Keratinocyte (primary cell): ENCODE measurements at regions not wholly inside any gene's neighbourhood (a gene's known extent, or its start where the extent isn't known, plus 50 kb on each side); places are given as distances from the start of the nearest gene placed in this dataset.

ENCODE experiments used
- DNase-seq: peaks from one replicate; pipeline ENCODE4 v3.0.0-alpha.2; 2011; ENCODE audit warnings: low read depth, missing footprints, low spot score
- FAIRE-seq: peaks from 2 replicates; lab custom pipeline; 2011; peaks lifted over from hg19 to GRCh38; lab: Jason Lieb, UNC
- H2AFZ ChIP-seq: 2 replicates; pipeline ENCODE4 v1.6.0; 2012; ENCODE audit warnings: low read length, control low read depth, inconsistent platforms; ENCODE audit not compliant: control insufficient read depth
- H3K27ac ChIP-seq: 2 replicates; pipeline ENCODE4 v1.5.1; 2011; ENCODE audit warnings: low read length; ENCODE audit not compliant: control insufficient read depth, insufficient read depth
- H3K27me3 ChIP-seq: 3 replicates; pipeline ENCODE4 v1.6.0; 2011; ENCODE audit warnings: low read length; ENCODE audit not compliant: control insufficient read depth, insufficient read depth; ENCODE audit errors: extremely low read depth
- H3K36me3 ChIP-seq, 2 experiments: 2 replicates in 1 of 2; 3 replicates in 1 of 2; pipeline ENCODE4 v1.5.1; 2011; ENCODE audit warnings: low read length in 2 of 2, mild to moderate bottlenecking in 1 of 2; ENCODE audit not compliant: control insufficient read depth in 2 of 2, insufficient read depth in 2 of 2; ENCODE audit errors: extremely low read depth in 1 of 2
- H3K4me1 ChIP-seq: 3 replicates; pipeline ENCODE4 v1.5.1; 2011; ENCODE audit warnings: low read length; ENCODE audit not compliant: control insufficient read depth, insufficient read depth; ENCODE audit errors: extremely low read depth
- H3K4me2 ChIP-seq: 3 replicates; pipeline ENCODE4 v1.6.0; 2011; ENCODE audit warnings: low read depth, low read length; ENCODE audit not compliant: control insufficient read depth, insufficient read depth; ENCODE audit errors: extremely low read depth
- H3K4me3 ChIP-seq, 3 experiments: fragments of 200-600 bp in 1 of 3; sonication (generic) in 1 of 3; 2 replicates in 2 of 3; 3 replicates in 1 of 3; pipeline ENCODE4 v1.5.1; 2011 to 2016; ENCODE audit warnings: low read length in 3 of 3, mild to moderate bottlenecking in 3 of 3, control low read depth in 2 of 3, inconsistent platforms in 1 of 3, low read depth in 1 of 3, mixed read lengths in 1 of 3, mixed run types in 1 of 3, moderate library complexity in 1 of 3; ENCODE audit not compliant: control insufficient read depth in 2 of 3, insufficient read depth in 2 of 3; ENCODE audit errors: extremely low read depth in 1 of 3
- H3K79me2 ChIP-seq: 2 replicates; pipeline ENCODE4 v1.6.0; 2012; ENCODE audit warnings: low read length; ENCODE audit not compliant: control insufficient read depth, insufficient read depth
- H3K9ac ChIP-seq: 3 replicates; pipeline ENCODE4 v1.6.0; 2011; ENCODE audit warnings: low read length; ENCODE audit not compliant: control insufficient read depth, insufficient read depth; ENCODE audit errors: extremely low read depth
- H3K9me1 ChIP-seq: 3 replicates; pipeline ENCODE4 v1.6.0; 2011; ENCODE audit warnings: low read length; ENCODE audit not compliant: control insufficient read depth, insufficient read depth; ENCODE audit errors: extremely low read depth
- H3K9me3 ChIP-seq: 2 replicates; pipeline ENCODE4 v1.5.1; 2012; ENCODE audit warnings: low read depth, low read length; ENCODE audit not compliant: control insufficient read depth
- H4K20me1 ChIP-seq: 3 replicates; pipeline ENCODE4 v1.6.0; 2011; ENCODE audit warnings: low read length; ENCODE audit not compliant: control insufficient read depth, insufficient read depth; ENCODE audit errors: extremely low read depth
- EZH2 ChIP-seq: IDR thresholded peaks from one replicate; pipeline ENCODE4 v1.6.1; 2012; ENCODE audit warnings: inconsistent platforms, mild to moderate bottlenecking, low read length, moderate library complexity
- dilution Hi-C: fragments of 300-500 bp; cut with MboI; formaldehyde crosslinking; loops from one replicate; pipeline ENCODE4 v1.7.0; 2020; ENCODE audit warnings: low sequenced_read_pairs; ENCODE audit not compliant: extremely low pct_ligation_motif_present
- TF ChIP-seq, protein P1 (sequence below), 3 experiments: IDR thresholded peaks in 1 of 3; conservative IDR thresholded peaks in 1 of 3; optimal IDR thresholded peaks in 1 of 3; 2 replicates in 2 of 3; 3 replicates in 1 of 3; pipeline versions ENCODE3 to v1.5.1; 2011; ENCODE audit warnings: low read length in 3 of 3, mild to moderate bottlenecking in 3 of 3, moderate library complexity in 2 of 3, control low read depth in 1 of 3, inconsistent platforms in 1 of 3; ENCODE audit not compliant: insufficient read depth in 2 of 3; ENCODE audit errors: extremely low read depth in 1 of 3

DNA sequence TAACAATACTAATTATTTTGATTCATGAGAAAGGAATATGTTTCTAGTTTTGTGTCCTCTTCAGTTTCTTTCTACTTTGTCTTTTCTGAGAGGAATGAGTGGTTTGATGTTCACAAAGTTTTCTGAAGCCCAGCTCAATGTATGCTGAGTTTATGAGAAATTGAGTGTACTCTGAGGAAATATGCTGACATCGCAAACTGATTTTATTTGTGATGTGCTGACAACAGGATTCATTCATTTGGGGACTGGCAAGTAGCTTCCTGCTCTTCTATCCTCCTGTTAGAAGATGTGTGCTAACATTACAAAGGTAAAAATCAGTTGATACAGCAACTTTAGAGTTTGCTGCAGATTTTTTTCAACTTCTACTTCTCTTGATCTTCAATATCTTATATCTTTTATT, 403.2 kb upstream of the CDH19 start:
- Histone ChIP-seq H3K27me3 (no peaks in the 10 kb centered on the region), H3K9ac (no peak overlapping the region), H3K9me1 (no peaks in the 10 kb centered on the region), H3K4me2 (no peak overlapping the region), H4K20me1 (no peaks in the 10 kb centered on the region), H2AFZ (no peak overlapping the region), H3K4me3 (no peak overlapping the region), H3K27ac (no peak overlapping the region), H3K4me1 (no peaks in the 10 kb centered on the region), H3K9me3 (no peaks in the 10 kb centered on the region), H3K79me2 (no peaks in the 10 kb centered on the region), H3K36me3 (no peaks in the 10 kb centered on the region)
- FAIRE-seq (no peak), DNase-seq (no peak)
- no peak for TF ChIP-seq EZH2
- TF ChIP-seq, protein P1, sequence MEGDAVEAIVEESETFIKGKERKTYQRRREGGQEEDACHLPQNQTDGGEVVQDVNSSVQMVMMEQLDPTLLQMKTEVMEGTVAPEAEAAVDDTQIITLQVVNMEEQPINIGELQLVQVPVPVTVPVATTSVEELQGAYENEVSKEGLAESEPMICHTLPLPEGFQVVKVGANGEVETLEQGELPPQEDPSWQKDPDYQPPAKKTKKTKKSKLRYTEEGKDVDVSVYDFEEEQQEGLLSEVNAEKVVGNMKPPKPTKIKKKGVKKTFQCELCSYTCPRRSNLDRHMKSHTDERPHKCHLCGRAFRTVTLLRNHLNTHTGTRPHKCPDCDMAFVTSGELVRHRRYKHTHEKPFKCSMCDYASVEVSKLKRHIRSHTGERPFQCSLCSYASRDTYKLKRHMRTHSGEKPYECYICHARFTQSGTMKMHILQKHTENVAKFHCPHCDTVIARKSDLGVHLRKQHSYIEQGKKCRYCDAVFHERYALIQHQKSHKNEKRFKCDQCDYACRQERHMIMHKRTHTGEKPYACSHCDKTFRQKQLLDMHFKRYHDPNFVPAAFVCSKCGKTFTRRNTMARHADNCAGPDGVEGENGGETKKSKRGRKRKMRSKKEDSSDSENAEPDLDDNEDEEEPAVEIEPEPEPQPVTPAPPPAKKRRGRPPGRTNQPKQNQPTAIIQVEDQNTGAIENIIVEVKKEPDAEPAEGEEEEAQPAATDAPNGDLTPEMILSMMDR (optimal IDR thresholded peaks at IDR 0.05 in 1 of 3, IDR thresholded peaks at IDR 0.05 in 1 of 3, conservative IDR thresholded peaks at IDR 0.05 in 1 of 3; ENCODE audit: extremely low read depth in 1 of 3, insufficient read depth in 2 of 3, low read length in 3 of 3): no peak
- dilution Hi-C loops: no loop called here

DNA sequence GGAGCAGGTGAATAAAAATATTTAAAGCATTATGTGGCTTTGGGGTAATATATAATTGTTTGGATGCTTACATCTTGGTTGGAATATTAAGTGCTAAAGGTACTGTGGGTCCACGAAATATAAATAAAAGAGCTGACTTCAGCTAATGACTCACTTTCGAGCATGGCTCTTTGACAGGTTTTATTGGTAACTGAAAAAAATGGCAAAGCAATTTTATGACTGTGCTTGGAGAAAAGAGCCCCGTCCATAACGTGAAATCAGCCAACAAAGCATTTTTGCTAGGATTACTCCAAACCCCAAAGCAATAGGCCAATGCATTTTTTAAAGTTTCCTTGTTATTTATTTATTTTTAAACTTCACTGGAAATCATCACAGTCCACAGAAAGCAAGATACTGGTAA, 397.2 kb upstream of the CDH19 start:
- Histone ChIP-seq H3K9me3 (no peaks in the 10 kb centered on the region), H3K79me2 (no peaks in the 10 kb centered on the region), H3K36me3 (no peaks in the 10 kb centered on the region), H3K9ac (no peak overlapping the region), H3K4me2 (no peak overlapping the region), H3K9me1 (no peaks in the 10 kb centered on the region), H3K27me3 (no peaks in the 10 kb centered on the region), H2AFZ (no peak overlapping the region), H3K4me1 (no peaks in the 10 kb centered on the region), H3K4me3 (no peak overlapping the region), H3K27ac (no peak overlapping the region), H4K20me1 (no peaks in the 10 kb centered on the region)
- TF ChIP-seq, protein P1 (optimal IDR thresholded peaks at IDR 0.05 in 1 of 3, IDR thresholded peaks at IDR 0.05 in 1 of 3, conservative IDR thresholded peaks at IDR 0.05 in 1 of 3; ENCODE audit: extremely low read depth in 1 of 3, insufficient read depth in 2 of 3, low read length in 3 of 3): no peak
- no peak for TF ChIP-seq EZH2
- dilution Hi-C loops: no loop called here
- FAIRE-seq (no peak), DNase-seq (no peak)
